Fibroblast of lung (primary cell): ENCODE measurements at regions not wholly inside any gene's neighbourhood (a gene's known extent, or its start where the extent isn't known, plus 50 kb on each side); places are given as distances from the start of the nearest gene placed in this dataset.

ENCODE experiments used
- DNase-seq, 2 donors: peaks; one replicate each; pipeline versions ENCODE4 v3.0.0 to v3.0.0-alpha.2; 2010; ENCODE audit warnings: low read depth in 2 of 2
- H2AFZ ChIP-seq: 2 replicates; pipeline ENCODE4 v1.5.1; 2012; ENCODE audit warnings: low read length, control low read depth, inconsistent platforms
- H3K27ac ChIP-seq: 2 replicates; pipeline ENCODE4 v1.5.1; 2011; ENCODE audit warnings: low read length, control low read depth; ENCODE audit not compliant: insufficient read depth
- H3K27me3 ChIP-seq: 2 replicates; pipeline ENCODE4 v1.5.1; 2011; ENCODE audit warnings: mild to moderate bottlenecking, low read length; ENCODE audit not compliant: control insufficient read depth, insufficient read depth
- H3K36me3 ChIP-seq: 2 replicates; pipeline ENCODE4 v1.5.1; 2011; ENCODE audit warnings: low read length; ENCODE audit not compliant: control insufficient read depth, insufficient read depth
- H3K4me1 ChIP-seq: 2 replicates; pipeline ENCODE4 v1.5.1; 2011; ENCODE audit warnings: low read length; ENCODE audit not compliant: control insufficient read depth, insufficient read depth; ENCODE audit errors: extremely low read depth
- H3K4me2 ChIP-seq: 2 replicates; pipeline ENCODE4 v1.5.1; 2011; ENCODE audit warnings: low read length, control low read depth; ENCODE audit not compliant: insufficient read depth; ENCODE audit errors: extremely low read depth
- H3K4me3 ChIP-seq, 4 experiments: fragments of 200-600 bp in 1 of 4; sonication (generic) in 1 of 4; replicated peaks in 1 of 4; 2 replicates each; pipeline ENCODE4 v1.5.1; 2011 to 2016; ENCODE audit warnings: low read length in 4 of 4, low read depth in 3 of 4, mild to moderate bottlenecking in 3 of 4, control low read depth in 2 of 4, inconsistent platforms in 1 of 4, mixed read lengths in 1 of 4; ENCODE audit not compliant: insufficient read depth in 1 of 4; ENCODE audit errors: control extremely low read depth in 1 of 4
- H3K79me2 ChIP-seq: 2 replicates; pipeline ENCODE4 v1.5.1; 2012; ENCODE audit warnings: mild to moderate bottlenecking, low read length, inconsistent platforms; ENCODE audit not compliant: control insufficient read depth, insufficient read depth
- H3K9ac ChIP-seq: 2 replicates; pipeline ENCODE4 v1.5.1; 2011; ENCODE audit warnings: mild to moderate bottlenecking, low read length, control low read depth; ENCODE audit not compliant: insufficient read depth
- H3K9me3 ChIP-seq: 2 replicates; pipeline ENCODE4 v1.5.1; 2012; ENCODE audit warnings: low read depth, low read length; ENCODE audit not compliant: control insufficient read depth, insufficient read depth
- H4K20me1 ChIP-seq: 2 replicates; pipeline ENCODE4 v1.5.1; 2011; ENCODE audit warnings: low read length; ENCODE audit not compliant: control insufficient read depth, insufficient read depth; ENCODE audit errors: extremely low read depth
- CTCF ChIP-seq, 2 donors: IDR thresholded peaks in 1 of 2; conservative IDR thresholded peaks in 1 of 2; 1 replicate in 1 of 2; 2 replicates in 1 of 2; pipeline ENCODE4 v1.5.1; 2011 to 2012; ENCODE audit warnings: low read length in 2 of 2, control low read depth in 1 of 2, inconsistent platforms in 1 of 2, low read depth in 1 of 2, mild to moderate bottlenecking in 1 of 2
- EZH2 ChIP-seq: IDR thresholded peaks from 2 replicates; pipeline ENCODE4 v1.5.1; 2012; ENCODE audit warnings: low read length, control low read depth, mild to moderate bottlenecking; ENCODE audit errors: missing control alignments

GRCh38 chr2:116456429-116456828 is 1358.1 kb upstream of the DDX18 start:
- Histone ChIP-seq H4K20me1 (no peaks in the 10 kb centered on the region), H3K9ac (no peak overlapping the region), H3K36me3 (no peaks in the 10 kb centered on the region), H3K4me3 (no peak overlapping the region), H3K27me3 (no peaks in the 10 kb centered on the region), H2AFZ (no peak overlapping the region), H3K4me2 (no peak overlapping the region), H3K4me1 (no peaks in the 10 kb centered on the region), H3K27ac (no peak overlapping the region), H3K79me2 (no peaks in the 10 kb centered on the region), H3K9me3 (no peaks in the 10 kb centered on the region)
- TF ChIP-seq CTCF (conservative IDR thresholded peaks at IDR 0.05 in 1 of 2, IDR thresholded peaks at IDR 0.05 in 1 of 2; ENCODE audit: low read depth in 1 of 2, low read length in 2 of 2) (no peak), EZH2 (no peak)
- no peak for DNase-seq

GRCh38 chr2:116467243-116467642 is 1347.2 kb upstream of the DDX18 start:
- no peaks in the 10 kb centered on the region for H3K4me1 ChIP-seq
- no peak overlapping the region for H3K9ac ChIP-seq
- no peaks in the 10 kb centered on the region for H3K36me3 ChIP-seq
- H3K27me3 ChIP-seq: no peaks in the 10 kb centered on the region
- H2AFZ ChIP-seq: no peak overlapping the region
- H3K79me2 ChIP-seq: no peaks in the 10 kb centered on the region
- H4K20me1 ChIP-seq: no peaks in the 10 kb centered on the region
- H3K27ac ChIP-seq: no peak overlapping the region
- no peaks in the 10 kb centered on the region for H3K9me3 ChIP-seq
- DNase-seq: no peak
- TF ChIP-seq CTCF (conservative IDR thresholded peaks at IDR 0.05 in 1 of 2, IDR thresholded peaks at IDR 0.05 in 1 of 2; ENCODE audit: low read depth in 1 of 2, low read length in 2 of 2) (no peak), EZH2 (no peak)
- H3K4me2 ChIP-seq: no peak overlapping the region
- no peak overlapping the region for H3K4me3 ChIP-seq

- H3K27me3 ChIP-seq: no peaks in the 10 kb centered on the region
- H2AFZ ChIP-seq: no peak overlapping the region
- H3K4me2 ChIP-seq: no peak overlapping the region
- H3K79me2 ChIP-seq: no peaks in the 10 kb centered on the region
- TF ChIP-seq EZH2 (no peak), CTCF (conservative IDR thresholded peaks at IDR 0.05 in 1 of 2, IDR thresholded peaks at IDR 0.05 in 1 of 2; ENCODE audit: low read depth in 1 of 2, low read length in 2 of 2) (no peak)
- H3K4me1 ChIP-seq: no peaks in the 10 kb centered on the region
- no peaks in the 10 kb centered on the region for H3K36me3 ChIP-seq
- no peak overlapping the region for H3K4me3 ChIP-seq
- no peaks in the 10 kb centered on the region for H4K20me1 ChIP-seq
- H3K9me3 ChIP-seq: no peaks in the 10 kb centered on the region
- no peak for DNase-seq
- no peak overlapping the region for H3K9ac ChIP-seq
- no peak overlapping the region for H3K27ac ChIP-seq
Measured at GRCh38 chr2:116477229-116477628, 1337.3 kb upstream of the DDX18 start.
